Iris pigment epithelial cell (primary cell): ENCODE measurements at regions not wholly inside any gene's neighbourhood (a gene's known extent, or its start where the extent isn't known, plus 50 kb on each side); places are given as distances from the start of the nearest gene placed in this dataset.
A peak's percentile ranks its signal among the peaks of the same experiment; 100 is the strongest.

Source experiments
- DNase-seq: peaks from one replicate; pipeline ENCODE4 v3.0.0-alpha.2; 2011; ENCODE audit warnings: low read depth

GRCh38 chr7:24475166-24475961, 97.9 kb upstream of the PALS2 start:
- no peak for DNase-seq

- DNase-seq = no peak
Observed at GRCh38 chr7:24476227-24476626, 97.0 kb upstream of the PALS2 start.

GRCh38 chr7:24477398-24478136, 95.7 kb upstream of the PALS2 start:
- peak; percentile 91 for DNase-seq

- no peak for DNase-seq
Observed at GRCh38 chr7:24478137-24478655, 95.1 kb upstream of the PALS2 start.

GRCh38 chr7:24480501-24480900, 92.8 kb upstream of the PALS2 start:
- DNase-seq = no peak

GRCh38 chr7:24483804-24484203, 89.4 kb upstream of the PALS2 start:
- no peak for DNase-seq

GRCh38 chr7:24492576-24492975, 80.7 kb upstream of the PALS2 start:
- no peak for DNase-seq

GRCh38 chr7:24494832-24495231, 78.4 kb upstream of the PALS2 start:
- no peak for DNase-seq

GRCh38 chr7:24496036-24496435, 77.2 kb upstream of the PALS2 start:
- no peak for DNase-seq

GRCh38 chr7:24498439-24498838, 74.8 kb upstream of the PALS2 start:
- no peak for DNase-seq

- no peak for DNase-seq
Observed at GRCh38 chr7:24499871-24500270, 73.4 kb upstream of the PALS2 start.

GRCh38 chr7:24500599-24500998, 72.7 kb upstream of the PALS2 start:
- DNase-seq = no peak

- DNase-seq = no peak
Observed at GRCh38 chr7:24501009-24501408, 72.2 kb upstream of the PALS2 start.

- no peak for DNase-seq
Observed at GRCh38 chr7:24501443-24502134, 71.7 kb upstream of the PALS2 start.

- DNase-seq = no peak
Observed at GRCh38 chr7:24502135-24502488, 71.1 kb upstream of the PALS2 start.

- no peak for DNase-seq
Observed at GRCh38 chr7:24503506-24503905, 69.7 kb upstream of the PALS2 start.

- no peak for DNase-seq
Observed at GRCh38 chr7:24504040-24504439, 69.2 kb upstream of the PALS2 start.

GRCh38 chr7:24504836-24505235, 68.4 kb upstream of the PALS2 start:
- DNase-seq = no peak

- no peak for DNase-seq
Observed at GRCh38 chr7:24505968-24506367, 67.3 kb upstream of the PALS2 start.

GRCh38 chr7:24508316-24508715, 64.9 kb upstream of the PALS2 start:
- no peak for DNase-seq

GRCh38 chr7:24510759-24511158, 62.5 kb upstream of the PALS2 start:
- DNase-seq = no peak

GRCh38 chr7:24517166-24517565, 56.1 kb upstream of the PALS2 start:
- no peak for DNase-seq
